Lower lobe of right lung (tissue), 2 donors: ENCODE measurements at regions not wholly inside any gene's neighbourhood (a gene's known extent, or its start where the extent isn't known, plus 50 kb on each side); places are given as distances from the start of the nearest gene placed in this dataset.

Source experiments
- ATAC-seq, 2 donors: fragments of 200-7000 bp; cut with Tn5 transposase; one replicate each; pipeline ENCODE4 v1.9.1; 2020 to 2022; ENCODE audit warnings: mild to moderate bottlenecking in 2 of 2, moderate library complexity in 2 of 2
- DNase-seq: peaks from one replicate; pipeline ENCODE4 v3.0.0-alpha.2; 2020
- H3K27ac ChIP-seq: fragments of 200-600 bp; one replicate; pipeline ENCODE4 v1.8.0; 2022
- H3K27me3 ChIP-seq: fragments of 200-600 bp; one replicate; pipeline ENCODE4 v1.8.0; 2022; ENCODE audit warnings: low read depth
- H3K36me3 ChIP-seq: fragments of 200-600 bp; one replicate; pipeline ENCODE4 v1.8.0; 2022; ENCODE audit warnings: mild to moderate bottlenecking
- H3K4me1 ChIP-seq: fragments of 200-600 bp; one replicate; pipeline ENCODE4 v1.8.0; 2022
- H3K4me3 ChIP-seq: fragments of 200-600 bp; one replicate; pipeline ENCODE4 v1.8.0; 2022; ENCODE audit warnings: mild to moderate bottlenecking
- H3K9me3 ChIP-seq: fragments of 200-600 bp; one replicate; pipeline ENCODE4 v1.8.0; 2022
- intact Hi-C: fragments of 100-400 bp; cut with DNase I; formaldehyde crosslinking; loops from one replicate; pipeline ENCODE4 v1.11.0; 2022
- TF ChIP-seq, protein P1 (sequence below): fragments of 200-600 bp; IDR thresholded peaks from one replicate; pipeline ENCODE4 v1.8.0; 2022; ENCODE audit warnings: antibody characterized with exemption, mild to moderate bottlenecking
- donor health status: DM: no; HTN: yes; CAD: no; lungs with severe emphysema.

DNA sequence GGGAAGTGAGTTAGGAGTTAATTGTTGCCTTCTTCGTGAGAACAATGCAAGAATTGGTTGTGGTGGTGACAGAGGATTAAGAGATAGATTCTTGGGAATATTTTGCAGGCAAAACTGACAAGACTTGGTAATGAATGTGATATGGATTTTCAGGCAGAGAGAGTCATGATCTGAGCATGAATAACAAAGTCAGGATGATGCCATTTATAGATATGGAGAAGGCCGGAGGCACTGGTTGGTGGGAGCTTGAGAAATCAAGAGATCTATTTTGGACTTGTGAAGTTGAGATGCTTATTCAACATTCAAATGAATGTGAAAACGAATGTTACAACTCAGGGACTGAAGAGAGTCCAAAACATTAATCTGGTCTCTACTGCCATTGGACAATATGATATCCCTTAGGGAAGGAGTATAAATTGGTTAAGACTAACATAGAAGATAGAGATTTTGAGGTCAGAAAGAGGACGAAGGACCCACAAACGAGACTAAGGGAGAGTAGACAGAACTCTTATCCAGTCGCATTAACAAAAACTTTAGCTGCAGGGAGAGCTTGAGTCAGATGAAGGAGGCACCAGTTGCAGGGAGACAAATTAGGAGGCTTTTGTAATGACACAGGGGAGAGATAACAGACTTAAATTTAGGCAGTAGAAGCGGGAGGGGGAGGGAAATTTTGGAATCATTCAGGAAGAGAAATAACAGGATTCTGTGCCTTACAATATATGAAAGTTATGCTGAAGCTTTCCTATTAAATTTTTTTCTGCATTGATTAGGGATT is 1090.6 kb downstream of the GALC start:
- intact Hi-C loops, result no loop called here
- Histone ChIP-seq H3K4me3 (no peak overlapping the region), H3K4me1 (no peaks in the 10 kb centered on the region), H3K27ac (no peak overlapping the region), H3K27me3 (no peaks in the 10 kb centered on the region), H3K36me3 (no peaks in the 10 kb centered on the region), H3K9me3 (no peaks in the 10 kb centered on the region)
- no peak for DNase-seq
- TF ChIP-seq, protein P1, sequence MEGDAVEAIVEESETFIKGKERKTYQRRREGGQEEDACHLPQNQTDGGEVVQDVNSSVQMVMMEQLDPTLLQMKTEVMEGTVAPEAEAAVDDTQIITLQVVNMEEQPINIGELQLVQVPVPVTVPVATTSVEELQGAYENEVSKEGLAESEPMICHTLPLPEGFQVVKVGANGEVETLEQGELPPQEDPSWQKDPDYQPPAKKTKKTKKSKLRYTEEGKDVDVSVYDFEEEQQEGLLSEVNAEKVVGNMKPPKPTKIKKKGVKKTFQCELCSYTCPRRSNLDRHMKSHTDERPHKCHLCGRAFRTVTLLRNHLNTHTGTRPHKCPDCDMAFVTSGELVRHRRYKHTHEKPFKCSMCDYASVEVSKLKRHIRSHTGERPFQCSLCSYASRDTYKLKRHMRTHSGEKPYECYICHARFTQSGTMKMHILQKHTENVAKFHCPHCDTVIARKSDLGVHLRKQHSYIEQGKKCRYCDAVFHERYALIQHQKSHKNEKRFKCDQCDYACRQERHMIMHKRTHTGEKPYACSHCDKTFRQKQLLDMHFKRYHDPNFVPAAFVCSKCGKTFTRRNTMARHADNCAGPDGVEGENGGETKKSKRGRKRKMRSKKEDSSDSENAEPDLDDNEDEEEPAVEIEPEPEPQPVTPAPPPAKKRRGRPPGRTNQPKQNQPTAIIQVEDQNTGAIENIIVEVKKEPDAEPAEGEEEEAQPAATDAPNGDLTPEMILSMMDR, result no peak
- ATAC-seq, result no peak

DNA sequence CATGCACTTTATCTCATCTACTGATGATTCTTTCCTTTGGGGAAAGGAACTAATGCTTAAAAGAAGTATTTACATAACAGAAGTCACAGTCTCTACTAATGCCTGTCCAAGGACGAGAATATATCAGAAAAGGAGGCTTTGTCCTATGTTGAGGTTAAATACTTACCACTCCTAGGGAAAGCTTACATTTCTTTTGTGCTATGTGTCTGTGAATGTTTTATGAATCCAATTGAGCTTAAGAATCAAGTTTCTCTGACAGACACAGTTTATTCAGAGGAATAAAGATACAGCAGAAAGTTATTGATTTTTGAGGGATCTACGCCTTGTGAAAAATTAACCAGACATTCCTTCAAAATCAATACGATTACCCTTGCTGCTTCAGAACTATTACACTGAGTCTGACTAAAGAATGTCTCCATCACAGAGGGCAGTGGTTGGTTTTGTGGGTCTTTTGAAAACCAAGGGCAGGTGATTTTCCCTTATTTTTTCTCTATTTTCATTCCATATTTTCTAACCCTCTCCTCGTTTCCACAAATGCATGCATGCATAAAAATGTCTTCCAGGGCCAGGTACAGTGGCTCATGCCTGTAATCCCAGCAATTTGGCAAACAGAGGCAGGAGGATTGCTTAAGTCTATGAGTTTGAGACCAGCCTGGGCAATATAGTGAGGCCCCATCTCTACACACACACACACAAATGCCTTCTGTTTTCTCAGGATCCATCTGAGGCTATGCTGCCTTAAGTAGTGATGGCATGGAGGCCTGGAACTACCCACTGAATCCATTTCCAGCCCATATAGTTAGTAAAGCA is 1095.1 kb downstream of the GALC start:
- Histone ChIP-seq H3K27ac (no peak overlapping the region), H3K4me3 (no peak overlapping the region), H3K4me1 (no peaks in the 10 kb centered on the region), H3K36me3 (no peaks in the 10 kb centered on the region), H3K9me3 (no peaks in the 10 kb centered on the region), H3K27me3 (no peaks in the 10 kb centered on the region)
- no peak for ATAC-seq
- DNase-seq, result no peak
- TF ChIP-seq, protein P1, result no peak
- intact Hi-C loops, result no loop called here

DNA sequence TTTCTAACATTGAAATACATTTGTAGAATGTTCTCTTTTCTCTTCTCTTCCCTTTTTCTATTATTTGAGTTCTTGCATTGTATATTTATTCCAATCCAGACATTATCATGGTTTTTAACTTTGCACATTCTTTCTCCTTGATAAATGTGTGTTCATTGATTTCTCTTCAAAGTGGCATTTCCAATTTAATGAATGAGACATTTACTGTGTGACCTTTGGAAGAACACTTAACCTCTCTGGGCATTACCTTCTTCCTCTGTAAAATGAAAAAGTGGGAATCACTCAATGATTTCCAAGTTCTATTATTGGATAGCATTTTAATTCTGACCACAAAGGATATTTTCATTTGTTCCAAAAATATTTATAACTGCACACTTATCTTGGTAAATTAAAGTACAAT is 1095.8 kb downstream of the GALC start:
- TF ChIP-seq, protein P1, result no peak
- no peak for DNase-seq
- intact Hi-C loops, result no loop called here
- no peak for ATAC-seq
- no peaks in the 10 kb centered on the region for H3K4me1 ChIP-seq
- H3K27ac ChIP-seq, result no peak overlapping the region
- H3K4me3 ChIP-seq, result no peak overlapping the region
- no peaks in the 10 kb centered on the region for H3K9me3 ChIP-seq
- H3K36me3 ChIP-seq, result no peaks in the 10 kb centered on the region
- no peaks in the 10 kb centered on the region for H3K27me3 ChIP-seq

DNA sequence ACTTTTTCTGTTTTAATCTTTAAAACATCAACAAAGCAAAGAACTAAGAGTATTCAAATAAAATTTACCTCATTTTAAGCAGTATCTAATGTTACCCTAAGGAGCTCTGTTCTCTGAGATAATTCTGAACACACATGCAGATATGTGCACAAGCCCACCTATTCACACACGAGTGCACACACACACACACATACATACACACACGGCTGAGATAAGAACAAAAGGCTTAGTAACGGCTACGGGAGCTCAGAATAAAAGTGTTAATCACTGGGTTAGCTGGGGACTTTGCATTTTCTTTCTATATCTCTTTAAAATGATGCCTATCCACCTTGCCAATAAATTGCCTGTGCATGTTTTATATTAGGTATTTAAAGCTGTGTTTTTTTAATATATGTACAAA is 1096.3 kb downstream of the GALC start:
- TF ChIP-seq, protein P1, result no peak
- Histone ChIP-seq H3K27ac (no peak overlapping the region), H3K36me3 (no peaks in the 10 kb centered on the region), H3K27me3 (no peaks in the 10 kb centered on the region), H3K4me3 (no peak overlapping the region), H3K9me3 (no peaks in the 10 kb centered on the region), H3K4me1 (no peaks in the 10 kb centered on the region)
- ATAC-seq, result no peak
- DNase-seq, result no peak
- intact Hi-C loops, result no loop called here

DNA sequence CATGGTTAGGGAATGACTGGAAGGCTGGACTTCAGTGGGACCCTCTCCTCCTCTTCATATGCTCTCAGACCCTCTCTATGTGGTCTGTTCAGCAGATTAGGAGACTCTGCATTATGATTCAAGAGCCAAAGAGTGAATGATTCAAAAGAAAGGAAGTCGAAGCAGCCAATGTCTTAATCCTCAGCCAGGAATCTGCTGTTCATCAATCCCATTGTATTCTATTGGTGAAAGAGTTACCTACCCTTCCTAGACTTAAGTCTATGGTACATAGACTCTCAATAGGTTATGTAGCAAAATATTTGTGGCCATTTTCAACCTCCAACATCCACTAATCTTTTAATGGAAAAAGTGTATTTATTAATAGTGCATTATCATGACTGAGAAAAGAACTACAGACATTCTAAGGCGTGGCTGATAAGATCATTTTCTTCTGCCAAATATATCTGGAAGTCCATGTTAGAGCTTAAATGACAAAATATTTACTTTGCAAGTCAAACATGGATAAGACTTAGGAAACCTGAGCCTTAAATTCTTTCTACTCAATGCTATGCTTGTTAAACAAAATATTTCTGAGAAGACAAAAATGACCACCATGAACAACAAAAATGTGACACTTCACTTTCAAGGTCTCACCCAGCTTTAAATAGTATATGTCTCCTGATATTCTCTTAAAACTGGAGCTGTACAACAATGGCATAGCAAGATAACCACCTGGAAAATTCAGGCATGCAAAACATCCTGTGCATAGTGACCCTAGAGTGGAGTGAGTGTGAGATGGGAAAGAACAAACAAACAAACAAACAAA is 1100.6 kb downstream of the GALC start:
- DNase-seq (no peak), ATAC-seq (no peak)
- intact Hi-C loops, result no loop called here
- Histone ChIP-seq H3K36me3 (no peaks in the 10 kb centered on the region), H3K27me3 (no peaks in the 10 kb centered on the region), H3K9me3 (no peaks in the 10 kb centered on the region), H3K4me1 (no peaks in the 10 kb centered on the region), H3K27ac (no peak overlapping the region), H3K4me3 (no peak overlapping the region)
- TF ChIP-seq, protein P1, result no peak
